ENCODE measurements at regions not wholly inside any gene's neighbourhood (a gene's known extent, or its start where the extent isn't known, plus 50 kb on each side); places are given as distances from the start of the nearest gene placed in this dataset.

DNA sequence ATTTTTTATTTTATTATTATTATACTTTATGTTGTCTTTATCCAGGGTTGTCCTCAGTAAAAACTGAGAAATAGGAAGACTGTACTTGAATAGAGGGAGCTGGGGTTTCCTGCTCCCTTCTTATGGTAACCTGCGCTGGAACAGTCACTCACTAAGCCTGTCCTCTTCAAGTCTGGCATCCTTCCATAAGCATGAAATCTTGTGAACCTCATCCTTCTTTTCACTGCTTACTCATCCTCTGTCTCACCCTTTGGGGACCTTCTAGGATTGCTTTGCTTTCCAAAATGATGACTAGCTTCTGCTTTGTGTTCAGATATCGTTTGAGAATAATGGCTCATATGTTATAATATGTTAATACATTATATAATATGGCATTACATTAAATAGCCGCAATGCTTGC is 90.6 kb downstream of the C6orf118 start:
- TF ChIP-seq, protein P1, sequence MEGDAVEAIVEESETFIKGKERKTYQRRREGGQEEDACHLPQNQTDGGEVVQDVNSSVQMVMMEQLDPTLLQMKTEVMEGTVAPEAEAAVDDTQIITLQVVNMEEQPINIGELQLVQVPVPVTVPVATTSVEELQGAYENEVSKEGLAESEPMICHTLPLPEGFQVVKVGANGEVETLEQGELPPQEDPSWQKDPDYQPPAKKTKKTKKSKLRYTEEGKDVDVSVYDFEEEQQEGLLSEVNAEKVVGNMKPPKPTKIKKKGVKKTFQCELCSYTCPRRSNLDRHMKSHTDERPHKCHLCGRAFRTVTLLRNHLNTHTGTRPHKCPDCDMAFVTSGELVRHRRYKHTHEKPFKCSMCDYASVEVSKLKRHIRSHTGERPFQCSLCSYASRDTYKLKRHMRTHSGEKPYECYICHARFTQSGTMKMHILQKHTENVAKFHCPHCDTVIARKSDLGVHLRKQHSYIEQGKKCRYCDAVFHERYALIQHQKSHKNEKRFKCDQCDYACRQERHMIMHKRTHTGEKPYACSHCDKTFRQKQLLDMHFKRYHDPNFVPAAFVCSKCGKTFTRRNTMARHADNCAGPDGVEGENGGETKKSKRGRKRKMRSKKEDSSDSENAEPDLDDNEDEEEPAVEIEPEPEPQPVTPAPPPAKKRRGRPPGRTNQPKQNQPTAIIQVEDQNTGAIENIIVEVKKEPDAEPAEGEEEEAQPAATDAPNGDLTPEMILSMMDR (IDR thresholded peaks at IDR 0.05; ENCODE audit: low read length) = no peak
- TF ChIP-seq EZH2 (optimal IDR thresholded peaks at IDR 0.05; ENCODE audit: low read depth, low read length) = no peak

All from MM.1S (cell line).